ENCODE measurements at regions not wholly inside any gene's neighbourhood (a gene's known extent, or its start where the extent isn't known, plus 50 kb on each side); places are given as distances from the start of the nearest gene placed in this dataset.
A peak's percentile ranks its signal among the peaks of the same experiment; 100 is the strongest.

- Histone ChIP-seq H3K4me1 (no peaks in the 10 kb centered on the region), H3K27ac (no peak overlapping the region), H3K4me3 (no peak overlapping the region), H3K27me3 (no peaks in the 10 kb centered on the region), H3K36me3 (replicated peaks in 1 of 2; ENCODE audit: insufficient read depth in 1 of 2, low read depth in 2 of 2) (no peaks in the 10 kb centered on the region), H3K9me3 (no peaks in the 10 kb centered on the region)
- DNase-seq (no peak), ATAC-seq (no peak)
- no peak for TF ChIP-seq POLR2A (IDR thresholded peaks at IDR 0.05)
- TF ChIP-seq, protein P1, sequence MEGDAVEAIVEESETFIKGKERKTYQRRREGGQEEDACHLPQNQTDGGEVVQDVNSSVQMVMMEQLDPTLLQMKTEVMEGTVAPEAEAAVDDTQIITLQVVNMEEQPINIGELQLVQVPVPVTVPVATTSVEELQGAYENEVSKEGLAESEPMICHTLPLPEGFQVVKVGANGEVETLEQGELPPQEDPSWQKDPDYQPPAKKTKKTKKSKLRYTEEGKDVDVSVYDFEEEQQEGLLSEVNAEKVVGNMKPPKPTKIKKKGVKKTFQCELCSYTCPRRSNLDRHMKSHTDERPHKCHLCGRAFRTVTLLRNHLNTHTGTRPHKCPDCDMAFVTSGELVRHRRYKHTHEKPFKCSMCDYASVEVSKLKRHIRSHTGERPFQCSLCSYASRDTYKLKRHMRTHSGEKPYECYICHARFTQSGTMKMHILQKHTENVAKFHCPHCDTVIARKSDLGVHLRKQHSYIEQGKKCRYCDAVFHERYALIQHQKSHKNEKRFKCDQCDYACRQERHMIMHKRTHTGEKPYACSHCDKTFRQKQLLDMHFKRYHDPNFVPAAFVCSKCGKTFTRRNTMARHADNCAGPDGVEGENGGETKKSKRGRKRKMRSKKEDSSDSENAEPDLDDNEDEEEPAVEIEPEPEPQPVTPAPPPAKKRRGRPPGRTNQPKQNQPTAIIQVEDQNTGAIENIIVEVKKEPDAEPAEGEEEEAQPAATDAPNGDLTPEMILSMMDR (IDR thresholded peaks at IDR 0.05): no peak
- 78 to 86% methylated on average over 3 of the region's 3 CpGs for WGBS, 2 donors
- intact Hi-C loops (cut with DNase I): no loop called here
Observed at GRCh38 chr1:55585402-55585792, 370.2 kb upstream of the USP24 start.

- Histone ChIP-seq H3K36me3 (replicated peaks in 1 of 2; ENCODE audit: insufficient read depth in 1 of 2, low read depth in 2 of 2) (no peaks in the 10 kb centered on the region), H3K4me3 (no peak overlapping the region), H3K9me3 (no peaks in the 10 kb centered on the region), H3K27me3 (no peaks in the 10 kb centered on the region), H3K4me1 (no peaks in the 10 kb centered on the region), H3K27ac (no peak overlapping the region)
- ATAC-seq: no peak
- TF ChIP-seq, protein P1 (IDR thresholded peaks at IDR 0.05): no peak
- no peak for TF ChIP-seq POLR2A (IDR thresholded peaks at IDR 0.05)
- intact Hi-C loops (cut with DNase I): no loop called here
- no peak for DNase-seq
- 43 to 48% methylated on average over 2 of the region's 2 CpGs for WGBS, 2 donors
Observed at GRCh38 chr1:55584526-55585401, 369.6 kb upstream of the USP24 start.

DNA sequence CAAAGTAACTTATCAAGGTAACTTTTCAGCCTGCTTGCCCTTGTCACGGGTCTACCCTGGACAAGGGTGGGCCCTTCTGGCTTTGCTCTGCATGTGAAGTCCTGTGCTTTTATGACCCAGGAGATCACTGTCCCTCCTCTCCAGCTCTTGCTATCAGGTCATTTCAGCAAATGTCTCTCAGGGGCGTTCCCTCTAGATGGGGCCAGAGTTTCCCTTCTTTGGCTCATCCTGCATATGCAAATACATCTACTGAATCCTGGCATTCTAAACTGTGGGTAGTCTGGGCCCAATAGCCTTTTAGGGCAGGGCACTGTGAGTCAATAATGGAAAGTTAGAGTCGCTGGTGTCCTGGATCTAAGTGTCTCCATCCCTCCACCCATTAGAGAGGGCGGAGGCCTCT lies 366.9 kb upstream of the USP24 start:
- H3K9me3 ChIP-seq: no peaks in the 10 kb centered on the region
- H3K27me3 ChIP-seq: no peaks in the 10 kb centered on the region
- WGBS, 2 donors: 89% methylated on average over 4 of the region's 4 CpGs
- H3K4me1 ChIP-seq: no peaks in the 10 kb centered on the region
- no peak overlapping the region for H3K4me3 ChIP-seq
- no peak for TF ChIP-seq POLR2A (IDR thresholded peaks at IDR 0.05)
- TF ChIP-seq, protein P1 (IDR thresholded peaks at IDR 0.05): no peak
- no peak overlapping the region for H3K27ac ChIP-seq
- no peaks in the 10 kb centered on the region for H3K36me3 ChIP-seq (replicated peaks in 1 of 2; ENCODE audit: insufficient read depth in 1 of 2, low read depth in 2 of 2)
- ATAC-seq (no peak), DNase-seq (no peak)
- intact Hi-C loops (cut with DNase I): no loop called here

- Histone ChIP-seq H3K27me3 (no peaks in the 10 kb centered on the region), H3K4me3 (no peak overlapping the region), H3K27ac (no peak overlapping the region), H3K36me3 (replicated peaks in 1 of 2; ENCODE audit: insufficient read depth in 1 of 2, low read depth in 2 of 2) (no peaks in the 10 kb centered on the region), H3K9me3 (no peaks in the 10 kb centered on the region), H3K4me1 (no peaks in the 10 kb centered on the region)
- ATAC-seq: peak; percentile 53
- TF ChIP-seq, protein P1 (IDR thresholded peaks at IDR 0.05): no peak
- TF ChIP-seq POLR2A (IDR thresholded peaks at IDR 0.05): no peak
- DNase-seq: peak in 1 of 4 donors; percentile 9
- intact Hi-C loops (cut with DNase I): no loop called here
- 76 to 77% methylated on average over 3 of the region's 3 CpGs for WGBS, 2 donors
Observed at GRCh38 chr1:55580845-55581332, 365.7 kb upstream of the USP24 start.
